C4-2B (cell line): ENCODE measurements at regions not wholly inside any gene's neighbourhood (a gene's known extent, or its start where the extent isn't known, plus 50 kb on each side); places are given as distances from the start of the nearest gene placed in this dataset.

Experiments
- CTCF ChIP-seq: fragments of 450-650 bp; conservative IDR thresholded peaks from 2 replicates; pipeline ENCODE4 v1.5.1; 2017; ENCODE audit warnings: mild to moderate bottlenecking
- ZFX ChIP-seq: fragments of 450-650 bp; IDR thresholded peaks from 2 replicates; pipeline ENCODE4 v1.6.1; 2017

- no peak for TF ChIP-seq CTCF
- TF ChIP-seq ZFX = no peak
Observed at GRCh38 chr2:195162194-195162593, 494.8 kb upstream of the SLC39A10 start.
